Stimulated activated CD8-positive, alpha-beta memory T cell treated with anti-CD3 and anti-CD28 coated beads, Interleukin-15, amount 100 ng/mL, for 48 hours (primary cell): ENCODE measurements at regions not wholly inside any gene's neighbourhood (a gene's known extent, or its start where the extent isn't known, plus 50 kb on each side); places are given as distances from the start of the nearest gene placed in this dataset.
"Not testable (repeated sequence)": the region's sequence is repeated elsewhere in the genome, so short reads cannot be mapped to it uniquely, and the experiment has no call there.

Experiments
- DNase-seq, 2 donors: peaks; one replicate each; pipeline ENCODE4 v3.0.0-alpha.2; 2020; ENCODE audit warnings: low read depth in 2 of 2

DNA sequence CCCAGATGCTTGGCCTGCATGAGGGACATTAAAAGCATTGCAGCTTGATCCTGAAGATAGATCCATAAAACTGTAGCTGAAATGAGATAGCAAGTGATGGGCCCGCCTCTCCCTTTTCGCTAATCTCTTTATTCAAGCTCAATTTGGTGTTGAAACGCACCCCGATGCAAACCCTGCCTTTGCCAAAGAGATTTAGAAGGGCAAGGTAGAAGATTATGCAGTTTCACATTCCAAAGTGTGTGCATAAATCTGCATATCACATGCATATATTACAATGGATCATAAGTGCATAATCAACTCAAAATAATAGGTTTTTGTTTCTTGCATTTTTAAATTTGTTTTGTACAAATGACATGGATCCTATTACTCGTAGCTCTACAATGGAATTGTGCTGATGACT lies 80.1 kb upstream of the SHANK2 start:
- no peak for DNase-seq

DNA sequence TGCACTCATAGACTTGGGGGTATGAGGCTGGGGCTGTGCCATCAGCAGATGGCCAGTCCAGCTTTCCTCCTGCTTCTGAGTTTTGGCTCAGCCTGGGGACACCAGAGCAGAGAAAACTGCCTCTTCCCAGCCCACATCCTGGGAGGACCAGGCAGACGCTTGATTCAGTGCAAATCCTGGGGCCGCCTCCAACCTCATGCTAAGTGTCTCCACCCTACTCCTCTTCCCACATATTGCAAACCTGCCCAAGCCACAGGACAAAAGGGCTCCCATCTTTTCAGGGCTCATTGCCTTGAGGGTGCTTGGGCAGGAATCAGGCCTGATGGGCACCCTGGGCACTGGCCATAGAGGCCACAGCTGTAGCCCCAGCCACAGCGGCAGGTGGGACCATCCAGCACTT lies 79.7 kb upstream of the SHANK2 start:
- DNase-seq, result no peak

DNA sequence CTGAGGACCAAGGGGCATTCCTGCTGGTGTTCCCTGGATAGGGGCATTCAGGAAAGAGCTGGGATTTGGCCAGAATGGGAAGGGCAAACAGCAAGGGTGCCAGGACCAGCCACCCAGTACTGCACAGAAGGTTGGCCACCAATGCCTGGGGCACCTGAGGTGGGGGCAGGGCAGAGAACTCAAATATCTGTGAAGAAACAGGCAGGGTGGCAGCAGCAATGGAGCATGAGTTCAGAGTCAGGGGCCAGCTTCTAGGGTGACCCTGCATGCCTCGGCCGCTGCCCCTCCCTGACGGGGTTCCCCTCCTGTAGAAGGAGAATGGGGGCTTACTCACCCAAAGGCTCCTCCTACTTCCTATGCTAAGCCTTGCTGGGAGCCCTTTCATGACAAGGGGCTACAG lies 79.3 kb upstream of the SHANK2 start:
- DNase-seq, result no peak

DNA sequence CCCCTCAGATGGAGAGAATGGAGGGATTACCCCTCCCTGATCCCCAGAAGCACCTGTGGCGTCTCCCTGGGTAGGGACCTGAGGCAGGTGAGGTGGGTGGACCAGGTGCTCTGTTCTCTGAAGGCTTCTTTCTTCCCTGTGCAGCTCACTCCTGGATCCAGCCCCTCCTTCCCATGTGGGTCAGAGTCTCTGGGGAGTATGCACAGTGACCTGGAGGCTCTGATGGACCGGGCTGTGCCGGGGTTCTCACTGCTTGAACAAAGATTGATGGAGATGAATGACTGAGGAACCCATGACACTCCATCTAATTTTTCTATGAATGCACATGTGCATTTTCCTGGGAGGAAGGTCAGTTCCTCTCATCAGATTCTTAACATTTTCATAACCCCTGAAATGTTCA lies 78.6 kb upstream of the SHANK2 start:
- DNase-seq, result no peak

DNA sequence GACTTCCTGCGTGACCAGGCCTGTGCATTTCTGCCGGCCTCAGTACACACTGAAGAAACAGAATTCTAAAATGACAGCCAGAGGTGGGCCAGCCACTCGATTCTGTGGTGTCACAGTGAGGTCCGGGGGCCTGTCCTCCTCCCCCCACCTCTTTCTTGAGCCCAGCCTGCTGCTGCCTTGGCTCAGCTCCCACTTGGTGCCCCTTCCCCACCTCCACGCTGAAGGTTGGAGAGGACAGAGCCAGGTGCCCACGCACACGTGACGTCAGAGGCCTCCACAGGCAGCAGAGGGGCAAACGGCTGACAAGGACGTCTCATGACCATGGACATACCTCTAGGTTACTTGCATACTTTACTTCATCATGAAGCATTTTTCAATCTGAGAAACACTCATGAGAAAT lies 78.0 kb upstream of the SHANK2 start:
- DNase-seq, result no peak

DNA sequence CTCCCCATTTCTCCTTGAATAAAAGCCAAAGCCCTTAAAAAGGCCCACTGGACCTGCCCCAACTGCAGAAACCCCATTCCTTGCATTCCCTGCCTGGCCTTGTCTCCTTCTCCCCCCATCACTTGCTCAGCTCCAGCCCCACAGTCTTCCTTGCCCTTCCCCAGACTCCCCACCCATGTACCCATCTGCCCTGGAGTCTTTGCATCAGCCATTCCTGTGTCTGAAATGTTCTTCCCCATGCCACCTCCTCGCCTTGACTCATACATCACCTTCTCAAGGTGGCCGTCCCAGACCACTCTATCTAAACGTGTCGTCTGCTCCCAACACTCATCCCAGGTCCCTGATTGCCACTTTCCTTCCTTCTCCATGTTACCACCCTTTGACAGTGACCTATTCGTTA lies 77.4 kb upstream of the SHANK2 start:
- no peak for DNase-seq

DNA sequence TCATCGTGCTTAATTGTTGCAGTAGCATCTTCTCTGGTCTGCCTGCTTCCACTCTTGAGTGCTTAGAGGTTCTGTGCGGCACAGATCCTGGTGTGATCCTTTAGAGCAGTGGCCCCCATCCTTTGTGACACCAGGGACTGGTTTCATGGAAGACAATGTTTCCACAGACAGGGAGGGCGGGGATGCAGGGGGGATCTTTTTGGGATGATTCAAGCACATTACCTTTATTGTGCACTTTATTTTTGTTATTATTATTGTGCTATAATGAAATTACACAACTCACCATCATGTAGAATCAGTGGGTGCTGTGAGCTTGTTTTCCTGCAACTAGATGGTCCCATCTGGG lies 76.8 kb upstream of the SHANK2 start:
- DNase-seq, result no peak

DNA sequence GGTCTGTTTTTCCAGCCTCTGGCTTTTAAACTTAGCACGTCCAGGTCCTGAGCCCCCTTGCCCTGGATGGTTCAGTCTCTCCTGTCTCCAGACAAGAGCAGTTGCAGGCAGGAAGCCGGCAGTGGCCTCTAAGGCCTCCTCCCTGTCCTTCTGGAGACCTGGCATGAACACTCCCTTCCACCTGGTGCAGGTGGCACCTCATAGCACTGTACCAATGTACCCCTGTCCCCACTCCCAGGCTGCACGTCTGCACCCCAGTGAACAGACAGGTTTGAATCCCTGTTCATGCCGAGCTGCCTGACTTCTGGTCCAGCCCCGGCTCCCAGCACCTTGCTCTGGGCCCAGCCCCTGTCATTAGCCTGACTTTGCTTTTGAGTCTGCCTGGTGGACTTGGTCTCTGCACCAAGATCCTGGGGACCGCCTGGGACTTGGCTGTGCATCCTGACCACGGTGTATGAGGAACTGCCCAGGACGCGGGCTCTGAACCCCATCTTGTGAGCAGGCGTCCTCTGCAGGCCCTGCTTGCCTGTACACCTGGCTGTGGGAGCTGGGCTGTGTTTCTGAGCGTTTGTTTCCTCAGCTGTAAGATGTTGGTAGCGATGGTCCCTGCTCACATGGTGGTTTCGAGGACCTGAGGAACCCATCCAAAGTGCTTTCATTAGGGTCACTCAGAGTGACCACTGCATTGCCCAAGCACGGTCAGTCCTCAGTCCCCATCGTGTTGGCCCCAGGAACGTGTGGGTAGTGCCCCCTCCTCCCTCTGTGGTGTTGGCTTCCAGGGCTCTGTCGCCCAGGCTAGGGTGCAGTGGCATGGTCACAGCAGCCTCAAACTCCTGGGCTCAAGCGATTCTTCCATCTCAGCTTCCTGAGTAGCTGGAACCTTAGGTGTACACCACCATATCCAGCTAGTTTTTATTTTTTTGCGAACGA lies 75.0 kb upstream of the SHANK2 start:
- DNase-seq, result no peak

DNA sequence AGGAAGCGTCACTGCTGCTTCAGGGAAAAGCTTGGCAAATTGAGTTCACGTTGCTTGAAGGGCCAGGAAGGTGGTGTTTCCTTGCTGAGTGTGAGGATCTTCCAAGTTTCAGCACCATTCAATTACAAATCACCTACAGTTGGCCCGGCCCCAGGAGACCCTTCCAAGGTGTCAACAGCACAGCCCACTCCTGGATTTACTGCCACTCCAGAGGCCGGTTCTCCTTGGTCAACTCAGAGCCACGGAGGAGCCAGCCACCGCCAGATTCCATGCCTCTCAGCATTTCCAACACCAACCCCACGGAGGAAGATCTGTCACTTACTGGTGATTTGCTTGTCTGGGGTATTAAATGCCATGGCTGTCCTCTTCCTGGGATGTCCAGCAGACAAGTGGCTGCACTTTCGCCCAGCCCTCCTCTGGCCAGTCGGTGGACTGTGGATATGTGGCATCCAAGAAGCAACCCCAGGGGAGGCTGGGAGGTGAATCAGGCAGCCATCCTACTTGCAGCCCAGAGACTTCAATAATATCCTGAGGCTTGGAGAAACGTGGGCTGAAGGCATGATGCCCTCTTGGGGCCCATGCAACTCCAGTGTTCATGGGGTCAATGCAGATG lies 74.1 kb upstream of the SHANK2 start:
- DNase-seq, result no peak

DNA sequence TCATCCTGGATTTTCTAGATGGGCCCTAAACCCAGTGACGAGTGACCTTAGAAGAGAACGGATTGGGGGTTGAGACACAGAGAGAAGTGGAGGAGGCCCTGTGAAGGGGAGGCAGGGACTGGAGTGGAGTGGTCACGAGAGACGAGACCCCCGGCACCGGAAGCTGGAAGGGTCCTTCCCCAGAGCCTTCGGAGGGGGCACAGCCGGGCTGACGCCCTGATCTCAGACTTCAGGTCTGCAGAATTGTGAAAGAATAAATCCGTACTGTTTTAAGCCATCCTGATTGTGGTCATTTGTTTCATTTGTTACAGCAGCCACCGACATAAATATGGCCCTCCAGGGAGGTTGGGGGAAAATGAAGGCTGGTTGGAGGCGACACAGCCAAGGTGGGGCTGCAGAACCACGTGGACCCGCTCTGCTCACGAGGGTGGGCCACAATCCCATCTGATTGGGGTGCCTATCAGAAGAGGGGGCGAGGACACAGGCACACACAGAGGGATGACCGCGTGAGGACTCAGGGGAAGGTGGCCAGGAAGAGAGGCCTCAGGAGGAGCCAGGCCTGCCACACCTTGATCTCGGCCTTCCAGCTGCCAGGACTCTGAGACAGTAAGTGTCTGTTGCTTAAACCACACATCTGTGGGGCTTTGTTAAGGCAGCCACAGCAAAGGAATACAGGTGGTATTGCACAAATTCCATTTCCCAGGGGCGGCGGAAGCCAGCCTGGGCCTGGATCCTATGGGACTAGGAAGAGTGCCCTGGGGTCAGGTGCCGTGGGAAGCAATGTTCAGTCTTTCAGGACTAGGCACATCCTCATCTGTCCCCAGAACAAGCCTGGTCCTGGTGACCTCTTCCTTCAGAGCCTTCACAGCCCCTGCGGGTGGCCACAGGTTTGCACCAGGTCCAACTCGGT lies 73.3 kb upstream of the SHANK2 start:
- no peak for DNase-seq

DNA sequence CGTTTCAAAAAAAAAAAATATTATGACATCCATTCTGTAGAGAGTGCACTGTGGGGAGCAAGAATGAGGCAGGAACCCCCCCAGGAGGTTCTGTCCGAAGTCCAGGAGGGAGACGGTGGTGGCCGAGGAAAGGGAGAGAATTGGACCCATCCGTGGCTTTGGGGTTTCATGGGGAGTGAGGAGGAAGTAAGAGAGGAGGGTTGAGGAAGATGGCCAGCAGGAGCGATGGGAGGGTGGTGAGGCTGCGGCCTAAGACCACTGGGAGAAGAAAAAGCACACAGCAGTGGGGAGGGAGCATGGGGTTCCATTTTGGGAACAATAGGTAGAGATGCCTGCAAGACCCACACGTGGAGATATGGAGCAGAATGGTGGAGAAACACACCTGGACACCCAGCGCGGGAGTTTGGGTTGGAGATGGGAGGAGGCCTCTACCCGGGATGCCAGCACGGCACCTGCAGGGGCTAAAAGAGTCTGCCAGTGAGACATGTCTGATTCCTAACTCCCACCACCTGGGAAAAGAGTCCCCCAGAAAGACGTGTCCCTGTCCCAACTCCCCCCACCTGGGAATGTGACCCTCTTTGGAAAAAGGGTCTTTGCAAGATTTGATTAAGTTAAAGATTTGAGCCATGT lies 72.5 kb upstream of the SHANK2 start:
- DNase-seq, result no peak

DNA sequence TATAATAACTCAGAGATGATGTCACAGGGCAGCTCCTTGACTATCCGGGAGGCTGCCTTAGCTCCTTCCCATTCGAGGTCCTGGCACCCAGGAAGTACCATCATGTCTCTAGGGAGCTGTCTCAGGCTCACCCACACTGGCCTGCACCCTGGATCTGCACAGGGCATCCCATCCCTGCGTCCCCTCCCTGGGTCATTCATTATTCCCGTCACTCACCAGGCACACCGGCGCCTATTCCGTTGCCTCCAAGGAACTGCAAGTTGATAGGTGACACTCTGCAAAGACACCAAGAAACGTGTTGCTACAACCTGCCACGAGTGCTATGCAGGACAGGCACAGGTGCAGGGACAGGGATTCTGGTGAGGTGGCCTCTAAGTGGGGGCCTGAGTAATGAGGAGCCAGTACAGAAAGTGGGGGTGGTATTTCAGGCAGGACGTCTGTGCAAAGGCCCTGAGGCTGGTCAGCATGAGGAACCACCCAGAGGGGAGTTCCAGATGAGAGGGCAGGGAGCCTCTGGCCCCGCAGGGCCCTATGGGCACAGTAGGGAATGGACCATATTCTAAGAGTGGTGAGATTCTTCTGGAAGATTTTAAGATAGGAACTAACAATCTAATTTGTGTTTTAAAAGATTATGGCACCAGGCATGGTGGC lies 71.6 kb upstream of the SHANK2 start:
- DNase-seq, result no peak

DNA sequence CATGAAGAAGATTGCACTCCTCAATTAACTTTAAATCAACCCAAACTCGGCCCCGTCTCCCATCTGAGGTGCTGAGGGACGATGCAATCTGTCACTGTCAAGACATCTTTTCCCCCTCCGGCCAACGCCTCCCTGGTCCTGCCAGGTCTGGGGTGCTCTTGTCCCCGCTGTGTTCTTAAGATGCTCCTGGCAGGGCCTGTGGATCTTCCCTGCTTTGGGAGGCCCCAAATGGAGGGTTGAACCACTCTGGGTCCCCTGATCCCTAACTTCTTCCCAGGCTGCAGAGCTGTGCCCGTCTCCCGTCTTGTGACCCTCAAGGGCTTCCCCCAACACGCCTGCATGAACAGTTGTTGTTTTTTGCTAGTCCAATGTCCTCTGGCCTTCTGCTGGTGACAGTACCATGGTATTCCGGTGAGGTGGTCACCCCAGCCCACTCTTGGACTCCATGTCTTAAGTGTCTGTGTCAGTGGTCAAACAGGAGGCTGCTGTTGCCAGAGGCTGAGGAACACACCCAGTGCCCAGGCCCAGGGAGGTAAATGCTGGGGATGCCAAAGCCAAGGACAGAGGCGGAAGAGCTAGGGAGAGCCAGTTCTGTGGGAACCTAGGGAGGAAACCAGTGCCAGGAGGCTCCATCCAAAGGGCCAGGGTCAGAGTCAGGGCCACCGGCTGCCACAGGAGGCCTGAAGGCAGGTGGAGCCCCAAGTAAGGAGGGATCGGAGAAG lies 70.6 kb upstream of the SHANK2 start:
- no peak for DNase-seq

DNA sequence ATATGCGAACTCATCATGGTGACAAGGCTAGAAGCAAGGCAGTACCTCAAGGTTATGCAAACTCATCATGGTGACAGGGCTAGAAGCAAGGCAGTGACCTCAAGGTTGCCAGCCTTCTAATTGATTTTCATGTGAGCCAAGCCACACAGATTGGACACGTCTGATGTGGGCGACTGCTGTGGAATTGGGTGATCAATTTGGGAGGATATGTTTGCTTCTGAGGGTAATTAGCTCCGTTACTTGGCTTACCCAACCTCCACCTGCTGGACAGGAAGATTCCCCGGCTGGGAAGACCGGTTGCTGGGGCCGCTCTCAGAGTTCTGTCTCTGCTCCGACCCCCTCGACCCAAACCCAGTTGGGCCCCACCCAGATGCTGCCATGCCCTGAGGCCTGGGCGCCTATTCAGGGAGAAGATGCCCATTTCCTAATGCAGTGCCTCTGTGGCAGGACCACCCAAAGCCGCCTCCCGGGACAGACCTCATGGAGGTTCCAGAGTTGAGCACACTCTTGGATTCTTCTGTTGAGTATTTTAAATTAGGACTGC lies 69.9 kb upstream of the SHANK2 start:
- no peak for DNase-seq

DNA sequence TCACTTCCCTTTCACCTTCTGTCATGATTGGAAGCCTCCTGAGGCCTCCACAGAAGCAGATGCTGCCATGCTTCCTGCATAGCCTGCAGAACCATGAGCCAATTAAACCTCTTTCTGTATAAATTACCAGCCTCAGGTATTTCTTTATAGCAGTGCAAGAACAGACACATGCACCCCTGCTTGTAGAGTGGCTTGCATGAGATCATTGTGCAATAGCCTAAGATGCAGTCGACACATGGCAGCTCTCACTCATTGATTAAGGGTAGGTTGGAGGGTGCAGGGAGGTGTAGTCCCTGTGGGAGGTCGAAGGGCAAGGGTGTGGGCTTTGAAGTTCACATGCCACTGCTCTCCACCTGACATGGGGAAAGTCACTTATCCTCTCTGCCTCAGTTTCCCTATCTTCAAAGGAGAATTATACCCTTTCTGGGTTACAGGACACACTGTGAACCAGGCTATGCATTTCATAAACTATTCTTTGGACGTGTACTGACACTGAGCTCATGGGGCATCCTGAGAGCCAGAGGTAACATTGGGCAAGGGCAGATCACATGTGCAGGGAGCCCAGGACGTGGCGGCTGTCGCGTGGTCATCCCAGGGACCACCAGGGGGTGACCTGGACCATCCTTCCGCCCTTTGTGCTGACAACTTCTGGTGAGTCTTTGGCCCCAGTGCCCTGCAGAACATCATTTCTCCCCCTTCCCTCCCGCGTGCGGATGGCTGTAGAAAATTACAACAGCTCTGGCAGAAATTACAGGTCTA lies 69.2 kb upstream of the SHANK2 start:
- no peak for DNase-seq

DNA sequence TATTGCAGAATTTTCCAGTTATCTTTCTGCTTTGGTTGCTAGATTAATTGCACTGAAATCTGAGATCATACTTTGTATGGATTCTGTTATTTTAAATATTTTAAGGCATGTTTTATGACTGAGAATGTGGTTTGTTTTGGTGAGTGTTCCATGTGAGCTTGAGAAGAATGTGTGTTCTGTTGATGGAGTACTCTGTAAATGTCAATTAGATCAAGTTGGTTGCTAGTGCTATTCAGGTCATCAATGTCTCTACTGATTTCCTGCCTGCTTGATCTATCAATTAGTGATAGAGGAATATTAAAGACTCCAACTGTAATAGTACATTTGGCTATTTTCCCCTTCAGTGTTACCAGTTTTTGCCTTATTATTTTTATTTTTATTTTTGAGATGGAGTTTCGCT lies 64.3 kb upstream of the SHANK2 start:
- DNase-seq, result no peak

DNA sequence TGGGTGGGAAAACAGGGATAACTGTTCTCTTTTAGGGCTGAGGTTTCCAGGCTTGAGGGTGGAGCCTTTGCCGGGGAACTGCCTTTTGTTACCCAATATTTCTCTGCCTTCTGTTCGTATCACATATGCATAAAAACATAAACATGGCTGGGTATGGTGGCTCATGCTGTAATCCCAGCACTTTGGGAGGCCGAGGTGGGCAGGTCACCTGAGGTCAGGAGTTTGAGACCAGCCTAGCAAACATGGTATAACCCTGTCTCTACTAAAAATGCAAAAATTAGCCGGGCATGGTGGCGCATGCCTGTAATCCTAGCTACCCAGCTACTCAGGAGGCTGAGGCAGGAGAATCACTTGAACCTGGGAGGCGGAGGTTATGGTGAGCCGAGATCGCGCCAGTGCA lies 60.2 kb upstream of the SHANK2 start:
- not testable (repeated sequence) for DNase-seq

DNA sequence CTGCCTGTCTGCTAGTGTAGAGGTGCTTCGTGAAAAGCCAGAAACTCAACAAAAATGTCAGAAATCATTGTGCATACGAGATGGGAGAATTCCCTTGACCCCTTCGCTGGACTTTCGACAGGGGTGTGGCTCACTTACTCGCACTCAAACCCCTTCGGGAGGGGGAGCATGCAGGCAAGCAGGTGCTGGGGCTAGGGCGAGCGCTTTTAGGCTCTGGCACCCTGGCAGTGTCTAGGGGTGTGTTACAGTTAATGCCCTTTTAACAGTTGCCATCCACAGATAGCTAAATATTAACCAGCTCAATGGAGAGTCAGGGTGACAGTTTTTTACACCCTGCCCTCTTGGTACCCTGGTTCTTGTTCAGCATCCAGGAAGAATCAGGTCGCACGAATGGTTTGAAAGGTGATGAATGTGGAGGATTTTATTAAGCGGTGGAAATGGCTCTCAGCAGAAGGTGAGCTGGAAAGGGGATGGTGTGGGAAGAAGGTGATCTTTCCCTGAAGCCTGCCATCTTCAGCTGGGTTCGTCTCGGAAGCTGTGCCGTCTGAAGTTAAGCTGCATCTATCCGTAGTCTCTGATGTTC lies 59.6 kb upstream of the SHANK2 start:
- DNase-seq, result no peak

DNA sequence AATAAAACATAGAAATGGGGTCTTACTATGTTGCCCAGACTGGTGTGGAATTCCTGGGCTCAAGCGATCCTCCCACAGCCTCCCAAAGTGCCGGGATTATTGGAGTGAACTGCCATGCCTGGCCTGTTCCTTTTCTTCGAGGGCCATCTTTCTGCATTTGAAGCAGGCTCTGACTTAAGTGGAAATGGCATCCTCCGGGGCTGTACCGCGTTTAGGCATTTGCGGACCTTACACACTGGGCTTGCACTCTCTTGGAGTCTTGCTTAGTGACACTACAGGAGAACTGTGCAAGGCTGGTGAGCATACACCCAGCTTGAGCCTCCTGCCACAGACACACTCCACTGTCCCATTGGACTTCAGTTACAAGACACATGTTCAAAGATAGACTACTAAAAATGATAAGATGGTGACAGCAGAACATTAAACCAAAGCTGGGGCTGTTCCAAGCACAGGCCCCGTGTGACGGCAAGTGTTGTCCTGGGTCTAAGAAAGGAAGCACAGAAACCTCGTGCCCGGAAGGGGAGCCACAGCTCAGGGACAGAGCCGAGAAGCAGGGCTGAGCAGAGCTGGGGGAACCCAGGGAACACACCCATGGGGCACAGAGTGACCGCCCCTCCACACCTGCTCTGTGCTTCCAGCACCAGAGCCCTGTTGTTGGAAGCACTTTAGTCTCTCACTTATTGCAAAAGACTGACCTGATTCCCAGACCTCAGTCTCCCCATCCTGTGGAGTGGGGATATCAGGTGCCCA lies 59.0 kb upstream of the SHANK2 start:
- DNase-seq, result no peak
